SK-N-SH treated with all-trans-retinoic acid at 6 μM for 48 hours (cell line): ENCODE measurements at regions not wholly inside any gene's neighbourhood (a gene's known extent, or its start where the extent isn't known, plus 50 kb on each side); places are given as distances from the start of the nearest gene placed in this dataset.

Experiments used
- ATAC-seq: fragments of 200-7000 bp; cut with Tn5 transposase; 3 replicates; pipeline ENCODE4 v1.9.1; 2020; ENCODE audit warnings: mild to moderate bottlenecking, moderate library complexity
- ARNTL ChIP-seq: fragments of 450-650 bp; formaldehyde crosslinking; IDR thresholded peaks from 2 replicates; pipeline ENCODE4 v1.5.0; 2020; ENCODE audit warnings: low read depth, mild to moderate bottlenecking, moderate library complexity, borderline replicate concordance
- BACH2 ChIP-seq: fragments of 250-450 bp; sonication (Bioruptor Pico); IDR thresholded peaks from 2 replicates; pipeline ENCODE4 v1.9.0; 2021; ENCODE audit warnings: mild to moderate bottlenecking, borderline replicate concordance
- CSRNP3 ChIP-seq: fragments of 250-450 bp; sonication (Bioruptor Pico); IDR thresholded peaks from 2 replicates; pipeline ENCODE4 v1.5.1; 2021; ENCODE audit warnings: mild to moderate bottlenecking, moderate library complexity
- GLIS3 ChIP-seq: fragments of 250-450 bp; sonication (Bioruptor Pico); IDR thresholded peaks from 2 replicates; pipeline ENCODE4 v1.5.0; 2020; ENCODE audit warnings: mild to moderate bottlenecking, moderate library complexity
- ISL1 ChIP-seq: fragments of 250-450 bp; sonication (Bioruptor Pico); IDR thresholded peaks from 2 replicates; pipeline ENCODE4 v2.1.2; 2022; ENCODE audit warnings: mild to moderate bottlenecking, moderate library complexity
- OSR1 ChIP-seq: fragments of 250-450 bp; sonication (Bioruptor Pico); IDR thresholded peaks from 2 replicates; pipeline ENCODE4 v1.8.0; 2022; ENCODE audit warnings: moderate library complexity, mild to moderate bottlenecking, inconsistent platforms
- PPARA ChIP-seq: fragments of 250-450 bp; sonication (Bioruptor Pico); IDR thresholded peaks from 2 replicates; pipeline ENCODE4 v1.5.0; 2020; ENCODE audit warnings: mild to moderate bottlenecking, borderline replicate concordance
- SNAI2 ChIP-seq: fragments of 250-450 bp; sonication (Bioruptor Pico); IDR thresholded peaks from 2 replicates; pipeline ENCODE4 v1.5.0; 2020; ENCODE audit warnings: mild to moderate bottlenecking, moderate library complexity
- TCF4 ChIP-seq: fragments of 250-450 bp; sonication (Bioruptor Pico); IDR thresholded peaks from 2 replicates; pipeline ENCODE4 v1.8.0; 2021; ENCODE audit warnings: mild to moderate bottlenecking, moderate library complexity, borderline replicate concordance
- TOX ChIP-seq: fragments of 250-450 bp; sonication (Bioruptor Pico); IDR thresholded peaks from 2 replicates; pipeline ENCODE4 v1.8.0; 2021; ENCODE audit warnings: mild to moderate bottlenecking, moderate library complexity, borderline replicate concordance
- TSHZ2 ChIP-seq: fragments of 250-450 bp; sonication (Bioruptor Pico); IDR thresholded peaks from 2 replicates; pipeline ENCODE4 v1.5.0; 2020; ENCODE audit warnings: mild to moderate bottlenecking, moderate library complexity
- ZC3H10 ChIP-seq: fragments of 250-450 bp; sonication (Bioruptor Pico); IDR thresholded peaks from 2 replicates; pipeline ENCODE4 v1.5.1; 2021; ENCODE audit warnings: mild to moderate bottlenecking, moderate library complexity
- ZFP3 ChIP-seq: fragments of 250-450 bp; sonication (Bioruptor Pico); IDR thresholded peaks from 2 replicates; pipeline ENCODE4 v1.5.0; 2020; ENCODE audit warnings: mild to moderate bottlenecking, moderate library complexity
- ZFP30 ChIP-seq: fragments of 450-650 bp; formaldehyde crosslinking; IDR thresholded peaks from 2 replicates; pipeline ENCODE4 v1.5.0; 2022; ENCODE audit warnings: mild to moderate bottlenecking, moderate library complexity
- ZNF565 ChIP-seq: fragments of 450-650 bp; formaldehyde crosslinking; conservative IDR thresholded peaks from 2 replicates; pipeline ENCODE4 v1.5.0; 2020; ENCODE audit warnings: low read depth, mild to moderate bottlenecking, moderate library complexity
- ZNF70 ChIP-seq: fragments of 450-650 bp; formaldehyde crosslinking; IDR thresholded peaks from 2 replicates; pipeline ENCODE4 v1.5.0; 2020; ENCODE audit warnings: mild to moderate bottlenecking, moderate library complexity
- ZNF8 ChIP-seq: fragments of 450-650 bp; formaldehyde crosslinking; IDR thresholded peaks from 2 replicates; pipeline ENCODE4 v1.5.0; 2020; ENCODE audit warnings: mild to moderate bottlenecking, moderate library complexity
- TF ChIP-seq, protein P1 (sequence below): fragments of 250-450 bp; sonication (Bioruptor Pico); IDR thresholded peaks from 2 replicates; pipeline ENCODE4 v1.8.0; 2021; ENCODE audit warnings: low read depth, mild to moderate bottlenecking, moderate library complexity, borderline replicate concordance
- TF ChIP-seq, protein P2 (sequence below): fragments of 250-450 bp; sonication (Bioruptor Pico); IDR thresholded peaks from 2 replicates; pipeline ENCODE4 v1.5.1; 2020; ENCODE audit warnings: low read depth, mild to moderate bottlenecking, moderate library complexity

GRCh38 chr1:227469708-227470107 lies 93.6 kb upstream of the ZNF678 start:
- no peak for TF ChIP-seq TCF4 (CRISPR knock-in tag)
- TF ChIP-seq TOX (CRISPR knock-in tag) = no peak
- no peak for TF ChIP-seq ZNF70 (CRISPR knock-in tag)
- no peak for TF ChIP-seq SNAI2 (CRISPR knock-in tag)
- TF ChIP-seq, protein P1, sequence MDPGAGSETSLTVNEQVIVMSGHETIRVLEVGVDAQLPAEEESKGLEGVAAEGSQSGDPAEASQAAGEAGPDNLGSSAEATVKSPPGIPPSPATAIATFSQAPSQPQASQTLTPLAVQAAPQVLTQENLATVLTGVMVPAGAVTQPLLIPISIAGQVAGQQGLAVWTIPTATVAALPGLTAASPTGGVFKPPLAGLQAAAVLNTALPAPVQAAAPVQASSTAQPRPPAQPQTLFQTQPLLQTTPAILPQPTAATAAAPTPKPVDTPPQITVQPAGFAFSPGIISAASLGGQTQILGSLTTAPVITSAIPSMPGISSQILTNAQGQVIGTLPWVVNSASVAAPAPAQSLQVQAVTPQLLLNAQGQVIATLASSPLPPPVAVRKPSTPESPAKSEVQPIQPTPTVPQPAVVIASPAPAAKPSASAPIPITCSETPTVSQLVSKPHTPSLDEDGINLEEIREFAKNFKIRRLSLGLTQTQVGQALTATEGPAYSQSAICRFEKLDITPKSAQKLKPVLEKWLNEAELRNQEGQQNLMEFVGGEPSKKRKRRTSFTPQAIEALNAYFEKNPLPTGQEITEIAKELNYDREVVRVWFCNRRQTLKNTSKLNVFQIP (CRISPR knock-in tag) = no peak
- TF ChIP-seq PPARA (CRISPR knock-in tag) = no peak
- TF ChIP-seq ARNTL (CRISPR knock-in tag) = no peak
- TF ChIP-seq CSRNP3 (CRISPR knock-in tag) = no peak
- TF ChIP-seq, all 23 proteins: peak for 0
- ATAC-seq = no peak

GRCh38 chr1:227466039-227466645 lies 97.2 kb upstream of the ZNF678 start:
- no peak for ATAC-seq
- TF ChIP-seq BACH2 (CRISPR knock-in tag) (no peak), ZNF565 (CRISPR knock-in tag) (no peak), SNAI2 (CRISPR knock-in tag) (no peak), ARNTL (CRISPR knock-in tag) (no peak), ZNF70 (CRISPR knock-in tag) (no peak), CSRNP3 (CRISPR knock-in tag) (no peak), TSHZ2 (CRISPR knock-in tag) (no peak), ZC3H10 (CRISPR knock-in tag) (no peak), ZNF8 (CRISPR knock-in tag) (no peak), ZFP30 (CRISPR knock-in tag) (no peak)
- TF ChIP-seq, protein P1 (CRISPR knock-in tag) = no peak
- TF ChIP-seq, protein P2, sequence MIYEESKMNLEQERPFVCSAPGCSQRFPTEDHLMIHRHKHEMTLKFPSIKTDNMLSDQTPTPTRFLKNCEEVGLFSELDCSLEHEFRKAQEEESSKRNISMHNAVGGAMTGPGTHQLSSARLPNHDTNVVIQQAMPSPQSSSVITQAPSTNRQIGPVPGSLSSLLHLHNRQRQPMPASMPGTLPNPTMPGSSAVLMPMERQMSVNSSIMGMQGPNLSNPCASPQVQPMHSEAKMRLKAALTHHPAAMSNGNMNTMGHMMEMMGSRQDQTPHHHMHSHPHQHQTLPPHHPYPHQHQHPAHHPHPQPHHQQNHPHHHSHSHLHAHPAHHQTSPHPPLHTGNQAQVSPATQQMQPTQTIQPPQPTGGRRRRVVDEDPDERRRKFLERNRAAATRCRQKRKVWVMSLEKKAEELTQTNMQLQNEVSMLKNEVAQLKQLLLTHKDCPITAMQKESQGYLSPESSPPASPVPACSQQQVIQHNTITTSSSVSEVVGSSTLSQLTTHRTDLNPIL (CRISPR knock-in tag) = no peak

DNA sequence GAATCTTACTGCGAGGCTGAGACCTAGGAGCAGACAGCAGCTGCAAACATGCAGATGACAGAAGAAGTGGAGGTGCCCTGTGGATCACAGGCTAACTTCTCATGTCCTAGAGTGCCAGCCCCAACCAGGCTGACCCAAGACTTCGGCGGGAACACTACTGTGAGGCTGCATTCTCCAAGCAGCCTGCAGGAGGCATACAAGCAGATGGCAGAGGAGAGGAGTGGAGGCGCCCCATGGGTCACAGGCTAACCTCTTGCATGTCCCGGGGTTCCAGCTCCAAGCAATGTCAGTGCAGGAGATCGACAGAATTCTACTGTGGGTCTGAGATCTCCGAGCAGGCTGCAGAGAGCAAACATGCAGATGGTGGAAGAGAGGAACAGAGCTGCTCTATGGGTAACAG lies 98.1 kb upstream of the ZNF678 start:
- peak; percentile 68 for ATAC-seq
- TF ChIP-seq CSRNP3 (CRISPR knock-in tag) (no peak), ZFP3 (no peak), GLIS3 (CRISPR knock-in tag) (no peak), ZFP30 (CRISPR knock-in tag) (no peak), TCF4 (CRISPR knock-in tag) (no peak), OSR1 (CRISPR knock-in tag) (no peak), PPARA (CRISPR knock-in tag) (no peak), TOX (CRISPR knock-in tag) (no peak), ZC3H10 (CRISPR knock-in tag) (no peak), ZNF70 (CRISPR knock-in tag) (no peak), BACH2 (CRISPR knock-in tag) (no peak), ISL1 (CRISPR knock-in tag) (no peak)
